ENCODE measurements at regions not wholly inside any gene's neighbourhood (a gene's known extent, or its start where the extent isn't known, plus 50 kb on each side); places are given as distances from the start of the nearest gene placed in this dataset.
"Not testable (repeated sequence)": the region's sequence is repeated elsewhere in the genome, so short reads cannot be mapped to it uniquely, and the experiment has no call there.

- no peaks in the 10 kb centered on the region for H4K20me1 ChIP-seq
- H3K4me1 ChIP-seq, result peaks cover 15% of the 10 kb centered on the region; the same call in 1 of the 2 replicates
- H3K36me3 ChIP-seq, result peaks cover 6% of the 10 kb centered on the region; the same call in 1 of the 2 replicates
- no peak overlapping the region for H3K4me2 ChIP-seq
- no peak overlapping the region for H3K9ac ChIP-seq
- H3K4me3 ChIP-seq, result no peak overlapping the region
- no peaks in the 10 kb centered on the region for H3K27me3 ChIP-seq
- H3K27ac ChIP-seq, result no peak overlapping the region
- TF ChIP-seq Cebpa-rat (IDR thresholded peaks at IDR 0.05), result no peak
- H3K9me3 ChIP-seq, result no peaks in the 10 kb centered on the region
These were observed 108.7 kb downstream of the SUCLA2 start for GRCh38 chr13:47892374-47892773.

DNA sequence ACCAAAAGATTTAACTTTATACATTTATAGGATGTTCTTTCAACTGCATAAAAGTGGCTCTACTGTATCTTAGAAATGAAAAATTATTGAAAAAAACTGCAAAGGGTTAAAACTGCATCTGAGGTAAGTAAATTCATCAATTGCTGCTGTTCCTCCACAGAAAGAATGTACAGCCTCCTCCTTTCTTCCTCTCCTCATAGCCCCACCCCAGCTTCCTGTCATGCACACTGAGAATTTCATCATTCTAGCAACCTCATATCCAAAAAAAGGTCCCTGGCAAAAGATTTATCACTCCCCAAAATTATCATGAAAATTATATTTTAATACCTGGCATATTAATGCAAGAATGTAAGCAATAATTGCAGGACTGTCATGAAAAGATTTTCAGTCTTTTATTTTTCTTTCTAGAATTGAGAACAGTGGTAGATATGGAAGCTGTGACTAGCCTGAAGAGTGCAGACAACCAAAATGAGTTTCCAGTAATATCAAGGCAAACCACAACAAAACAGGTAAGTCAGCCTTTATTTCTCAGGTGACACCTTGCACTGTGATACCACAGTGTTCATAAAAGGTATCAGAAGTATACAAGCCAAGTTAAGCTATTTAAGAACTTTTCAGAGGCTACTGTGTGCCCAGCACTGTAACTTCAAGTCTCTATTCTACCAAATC, 110.8 kb downstream of the SUCLA2 start:
- Histone ChIP-seq H3K27ac (no peak overlapping the region), H3K27me3 (no peaks in the 10 kb centered on the region), H3K9ac (no peak overlapping the region), H3K9me3 (no peaks in the 10 kb centered on the region), H3K4me1 (peaks cover 31% of the 10 kb centered on the region), H3K4me3 (no peak overlapping the region), H3K4me2 (no peak overlapping the region), H3K36me3 (no peaks in the 10 kb centered on the region), H4K20me1 (no peaks in the 10 kb centered on the region)
- no peak for TF ChIP-seq Cebpa-rat (IDR thresholded peaks at IDR 0.05)

DNA sequence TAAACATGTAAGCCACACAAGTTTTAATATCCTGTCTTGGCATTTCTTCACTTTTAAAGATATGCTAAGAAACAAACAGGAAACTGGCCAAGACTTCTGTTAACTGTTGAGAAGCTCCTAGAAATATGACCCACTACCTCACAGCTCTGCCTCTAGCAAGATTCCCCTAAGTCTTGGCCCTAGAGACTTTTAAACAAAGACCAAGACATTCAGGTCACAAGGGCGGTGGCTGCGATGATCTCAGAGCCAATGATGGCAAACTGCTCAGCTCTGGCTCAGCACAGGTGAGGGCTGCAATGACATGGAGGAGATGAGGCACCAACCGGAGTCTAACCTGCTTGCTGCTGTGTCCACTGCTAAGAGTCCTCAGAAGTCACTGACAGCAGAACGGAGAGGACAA, 114.8 kb downstream of the SUCLA2 start:
- no peak for TF ChIP-seq Cebpa-rat (IDR thresholded peaks at IDR 0.05)
- H3K4me1 ChIP-seq, result peaks cover 26% of the 10 kb centered on the region
- H3K9ac ChIP-seq, result no peak overlapping the region
- no peaks in the 10 kb centered on the region for H4K20me1 ChIP-seq
- no peaks in the 10 kb centered on the region for H3K9me3 ChIP-seq
- H3K4me3 ChIP-seq, result no peak overlapping the region
- H3K27ac ChIP-seq, result no peak overlapping the region
- peak overlapping the region; percentile 1; the same call in 1 of the 2 replicates for H3K4me2 ChIP-seq
- no peaks in the 10 kb centered on the region for H3K36me3 ChIP-seq
- no peaks in the 10 kb centered on the region for H3K27me3 ChIP-seq

GRCh38 chr13:47875201-47875600, 125.9 kb downstream of the SUCLA2 start:
- Histone ChIP-seq H3K9ac (no peak overlapping the region), H3K4me1 (peaks cover 8% of the 10 kb centered on the region), H4K20me1 (no peaks in the 10 kb centered on the region), H3K4me2 (no peak overlapping the region), H3K36me3 (no peaks in the 10 kb centered on the region), H3K9me3 (peaks cover 33% of the 10 kb centered on the region), H3K27ac (no peak overlapping the region), H3K27me3 (no peaks in the 10 kb centered on the region), H3K4me3 (no peak overlapping the region)
- TF ChIP-seq Cebpa-rat (IDR thresholded peaks at IDR 0.05), result no peak

DNA sequence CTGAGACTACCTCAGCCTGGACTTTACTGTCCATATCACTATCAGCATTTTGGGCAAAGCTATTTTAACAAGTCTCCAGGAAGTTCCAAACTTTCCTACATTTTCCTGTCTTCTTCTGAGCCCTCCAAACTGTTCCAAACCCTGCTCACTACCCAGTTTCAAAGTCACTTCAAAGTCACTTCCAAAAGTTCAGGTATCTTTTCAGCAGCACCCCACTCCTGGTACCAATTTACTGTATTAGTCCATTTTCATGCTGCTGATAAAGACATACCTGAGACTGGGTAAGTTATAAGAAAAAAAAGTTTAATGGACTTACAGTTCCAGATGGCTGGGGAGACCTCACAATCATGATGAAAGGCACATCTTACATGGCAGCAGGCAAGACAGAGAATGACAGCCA, 127.1 kb downstream of the SUCLA2 start:
- H3K9me3 ChIP-seq, result peaks cover 33% of the 10 kb centered on the region
- H3K9ac ChIP-seq, result not testable (repeated sequence)

DNA sequence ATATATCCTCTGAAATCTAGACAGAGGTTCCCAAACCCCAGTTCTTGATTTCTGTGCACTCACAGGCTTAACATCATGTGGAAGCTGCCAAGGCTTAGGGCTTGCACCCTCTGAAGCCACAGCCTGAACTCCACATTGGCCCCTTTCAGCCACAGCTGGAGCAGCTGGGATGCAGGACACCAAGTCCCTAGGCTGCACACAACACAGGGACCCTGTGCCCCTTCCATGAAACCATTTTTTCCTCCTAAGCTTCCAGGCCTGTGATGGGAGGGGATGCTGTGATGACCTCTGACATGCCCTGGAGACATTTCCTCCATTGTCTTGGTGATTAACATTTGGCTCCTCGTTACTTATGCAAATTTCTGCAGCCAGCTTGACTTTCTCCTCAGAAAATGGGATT, 127.8 kb downstream of the SUCLA2 start:
- H3K4me1 ChIP-seq, H3K36me3 ChIP-seq, H4K20me1 ChIP-seq, H3K27ac ChIP-seq, H3K4me2 ChIP-seq, H3K27me3 ChIP-seq, H3K4me3 ChIP-seq, H3K9ac ChIP-seq: not testable (repeated sequence)
- peaks cover 33% of the 10 kb centered on the region for H3K9me3 ChIP-seq

More for the DNA sequence above, 127.1 kb downstream of the SUCLA2 start:
- H3K27me3 ChIP-seq, H4K20me1 ChIP-seq, H3K36me3 ChIP-seq, H3K27ac ChIP-seq, H3K4me1 ChIP-seq, H3K4me3 ChIP-seq, H3K4me2 ChIP-seq: not testable (repeated sequence)

DNA sequence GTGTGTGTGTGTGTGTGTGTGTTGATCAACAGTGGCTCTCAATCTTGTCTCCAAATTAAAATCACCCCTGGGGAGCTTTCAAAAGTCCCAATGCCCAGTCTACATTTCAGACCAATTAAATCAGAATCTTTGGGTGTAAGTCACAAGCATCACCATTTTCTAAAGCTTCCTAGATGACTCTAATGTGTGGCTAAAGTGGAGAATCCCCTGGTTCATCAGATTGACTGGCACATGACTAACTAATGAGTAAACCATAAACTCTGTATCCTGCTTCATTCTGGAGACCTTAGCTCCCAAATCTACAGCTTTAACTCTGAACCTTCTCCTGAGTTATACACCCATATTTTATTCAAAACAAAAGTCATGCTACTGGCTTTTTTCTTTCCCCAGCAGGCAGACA, 131.3 kb downstream of the SUCLA2 start:
- no peaks in the 10 kb centered on the region for H3K4me1 ChIP-seq
- H3K36me3 ChIP-seq, result no peaks in the 10 kb centered on the region
- H3K9ac ChIP-seq, result no peak overlapping the region
- no peaks in the 10 kb centered on the region for H4K20me1 ChIP-seq
- H3K27me3 ChIP-seq, result no peaks in the 10 kb centered on the region
- no peak overlapping the region for H3K4me3 ChIP-seq
- H3K9me3 ChIP-seq, result peaks cover 21% of the 10 kb centered on the region
- no peak overlapping the region for H3K4me2 ChIP-seq
- TF ChIP-seq Cebpa-rat (IDR thresholded peaks at IDR 0.05), result no peak
- H3K27ac ChIP-seq, result no peak overlapping the region

- Histone ChIP-seq H3K9me3 (no peaks in the 10 kb centered on the region), H3K36me3 (no peaks in the 10 kb centered on the region), H3K27me3 (no peaks in the 10 kb centered on the region), H3K27ac (no peak overlapping the region), H3K4me1 (no peaks in the 10 kb centered on the region), H3K4me3 (no peak overlapping the region), H4K20me1 (no peaks in the 10 kb centered on the region), H3K4me2 (no peak overlapping the region), H3K9ac (no peak overlapping the region)
- TF ChIP-seq Cebpa-rat (IDR thresholded peaks at IDR 0.05), result no peak
These were observed 135.2 kb downstream of the SUCLA2 start for GRCh38 chr13:47865883-47866282.

DNA sequence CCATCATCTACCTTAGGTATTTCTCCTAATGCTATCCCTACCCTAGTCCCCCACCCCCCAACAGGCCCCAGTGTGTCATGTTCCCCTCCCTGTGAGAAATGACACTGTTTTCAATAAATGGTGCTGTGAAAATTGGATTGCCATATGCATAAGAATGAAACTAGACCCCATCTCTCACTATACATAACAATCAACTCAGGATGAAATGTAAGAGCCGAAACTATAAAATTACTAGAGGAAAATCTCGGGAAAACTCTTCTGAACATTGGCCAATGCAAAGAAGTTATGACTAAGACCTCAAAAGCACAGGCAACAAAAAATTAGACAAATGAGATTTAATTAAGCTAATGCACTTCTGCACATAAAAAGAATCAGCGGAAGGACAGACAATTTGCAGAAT, 138.2 kb downstream of the SUCLA2 start:
- no peak overlapping the region for H3K4me2 ChIP-seq

DNA sequence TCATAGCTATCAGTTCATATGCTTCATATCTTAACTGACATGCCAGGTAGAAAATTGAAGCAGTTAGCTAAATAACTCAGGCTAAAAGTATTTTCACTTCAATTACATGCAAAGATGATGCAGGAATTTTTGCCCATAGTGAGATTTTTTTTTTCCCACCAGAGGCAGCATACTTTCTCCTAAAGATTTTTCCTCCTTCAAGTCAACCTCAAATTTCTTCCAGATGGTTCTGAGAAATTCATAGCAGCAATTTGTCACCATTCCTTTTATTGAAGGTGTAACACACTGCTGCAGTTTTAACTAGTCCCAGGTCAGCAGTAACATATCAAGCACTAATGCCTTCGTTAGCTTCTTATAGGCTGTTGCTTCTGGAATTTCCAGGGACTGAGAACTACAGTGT, 141.9 kb downstream of the SUCLA2 start:
- Histone ChIP-seq H3K4me1 (no peaks in the 10 kb centered on the region), H4K20me1 (no peaks in the 10 kb centered on the region), H3K9me3 (no peaks in the 10 kb centered on the region), H3K9ac (no peak overlapping the region), H3K4me2 (no peak overlapping the region), H3K36me3 (no peaks in the 10 kb centered on the region), H3K4me3 (no peak overlapping the region), H3K27me3 (no peaks in the 10 kb centered on the region), H3K27ac (no peak overlapping the region)
- TF ChIP-seq Cebpa-rat (IDR thresholded peaks at IDR 0.05), result no peak

More for the DNA sequence above, 138.2 kb downstream of the SUCLA2 start:
- Histone ChIP-seq H4K20me1 (no peaks in the 10 kb centered on the region), H3K4me1 (no peaks in the 10 kb centered on the region), H3K27ac (no peak overlapping the region), H3K36me3 (no peaks in the 10 kb centered on the region), H3K9me3 (no peaks in the 10 kb centered on the region), H3K27me3 (no peaks in the 10 kb centered on the region), H3K4me3 (no peak overlapping the region), H3K9ac (no peak overlapping the region)
- TF ChIP-seq Cebpa-rat (IDR thresholded peaks at IDR 0.05), result no peak
